Common myeloid progenitor, CD34-positive (primary cell): ENCODE measurements at regions not wholly inside any gene's neighbourhood (a gene's known extent, or its start where the extent isn't known, plus 50 kb on each side); places are given as distances from the start of the nearest gene placed in this dataset.

ENCODE experiments used
- CTCF ChIA-PET: fragments of 350-600 bp; sonication (Branson Sonifier 250); formaldehyde crosslinking; loops from one replicate; lab custom pipeline; 2021; ENCODE audit warnings: antibody characterized with exemption; lab: Charles Lee
- POLR2A ChIA-PET: fragments of 350-600 bp; sonication (Branson Sonifier 250); formaldehyde crosslinking; loops from one replicate; lab custom pipeline; 2021; ENCODE audit warnings: antibody characterized with exemption; lab: Charles Lee
- DNase-seq, 3 donors: peaks; one replicate each; pipeline versions ENCODE4 v3.0.0 to v3.0.0-alpha.2; 2013
- H3K27ac ChIP-seq, 2 experiments: 1 replicate in 1 of 2; 2 replicates in 1 of 2; pipeline ENCODE4 v1.7.0; 2013; ENCODE audit warnings: inconsistent platforms in 2 of 2, low read length in 2 of 2, mild to moderate bottlenecking in 2 of 2, low read depth in 1 of 2, moderate library complexity in 1 of 2; ENCODE audit not compliant: severe bottlenecking in 2 of 2, insufficient read depth in 1 of 2, poor library complexity in 1 of 2
- H3K27me3 ChIP-seq, 5 experiments: replicated peaks in 2 of 5; 1 replicate in 3 of 5; 2 replicates in 2 of 5; pipeline versions ENCODE4 v1.6.1 to v1.7.0; 2013; ENCODE audit warnings: low read length in 4 of 5, mild to moderate bottlenecking in 2 of 5, moderate library complexity in 2 of 5, inconsistent platforms in 1 of 5; ENCODE audit not compliant: insufficient read depth in 5 of 5, control insufficient read depth in 4 of 5
- H3K36me3 ChIP-seq, 4 experiments: 1 replicate in 2 of 4; 2 replicates in 2 of 4; pipeline versions ENCODE4 v1.6.1 to v1.7.0; 2013; ENCODE audit warnings: low read length in 3 of 4, control low read depth in 1 of 4, mild to moderate bottlenecking in 1 of 4; ENCODE audit not compliant: control insufficient read depth in 4 of 4, insufficient read depth in 4 of 4
- H3K4me1 ChIP-seq, 4 experiments: 1 replicate in 3 of 4; 2 replicates in 1 of 4; pipeline versions ENCODE4 v1.6.1 to v1.7.1; 2013; ENCODE audit warnings: low read length in 3 of 4, mild to moderate bottlenecking in 3 of 4, control low read depth in 1 of 4, inconsistent platforms in 1 of 4, moderate library complexity in 1 of 4; ENCODE audit not compliant: control insufficient read depth in 4 of 4, insufficient read depth in 4 of 4; ENCODE audit errors: control extremely low read depth in 1 of 4
- H3K4me3 ChIP-seq, 7 experiments: 1 replicate in 4 of 7; 2 replicates in 3 of 7; pipeline versions ENCODE4 v1.5.1 to v1.7.0; 2013; ENCODE audit warnings: mild to moderate bottlenecking in 7 of 7, low read length in 6 of 7, moderate library complexity in 6 of 7, inconsistent platforms in 2 of 7, low read depth in 2 of 7, control low read depth in 1 of 7; ENCODE audit not compliant: insufficient read depth in 4 of 7, control insufficient read depth in 1 of 7; ENCODE audit errors: extremely low read depth in 1 of 7
- H3K9me3 ChIP-seq, 5 experiments: 1 replicate in 4 of 5; 2 replicates in 1 of 5; pipeline versions ENCODE4 v1.6.1 to v1.7.1; 2013; ENCODE audit warnings: low read length in 4 of 5, mild to moderate bottlenecking in 2 of 5, inconsistent platforms in 1 of 5, low read depth in 1 of 5, moderate library complexity in 1 of 5; ENCODE audit not compliant: control insufficient read depth in 4 of 5, insufficient read depth in 2 of 5; ENCODE audit errors: control extremely low read depth in 1 of 5
- WGBS: methylation state at CpG from one replicate; pipeline ENCODE4 v1.1.5; 2013; ENCODE audit not compliant: insufficient coverage; 5-methylcytosine and 5-hydroxymethylcytosine counted together

- DNase-seq = no peak
- Histone ChIP-seq H3K4me3 (no peak overlapping the region), H3K9me3 (no peaks in the 10 kb centered on the region), H3K27me3 (no peaks in the 10 kb centered on the region), H3K27ac (no peak overlapping the region), H3K4me1 (no peaks in the 10 kb centered on the region), H3K36me3 (no peaks in the 10 kb centered on the region)
- WGBS = no CpG with 5 or more reads among the region's 1 CpG
- ChIA-PET POLR2A (no interaction called here), CTCF (no interaction called here)
Measured at GRCh38 chr10:55353414-55353813, 552.4 kb upstream of the PCDH15 start.

DNA sequence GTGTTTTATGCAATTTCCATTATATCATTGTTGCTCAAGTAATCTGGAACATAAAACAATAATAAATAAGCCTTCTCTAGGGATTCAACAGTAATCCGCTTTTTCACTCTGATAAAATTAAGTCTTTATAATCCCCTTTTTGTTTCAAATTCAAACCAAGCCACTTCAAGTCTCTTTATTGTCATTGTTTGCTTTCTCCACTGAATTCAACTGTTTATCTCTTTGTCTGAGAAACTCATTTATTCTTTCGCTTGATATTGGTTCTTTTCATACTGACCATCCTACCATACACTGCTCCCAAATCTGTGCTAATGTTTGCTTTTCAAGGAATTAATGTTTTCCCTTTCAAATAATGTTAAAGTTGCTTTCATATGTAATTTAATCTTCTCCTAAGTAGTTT lies 550.4 kb upstream of the PCDH15 start:
- no peak for DNase-seq
- Histone ChIP-seq H3K4me3 (no peak overlapping the region), H3K4me1 (no peaks in the 10 kb centered on the region), H3K9me3 (no peaks in the 10 kb centered on the region), H3K27me3 (no peaks in the 10 kb centered on the region), H3K27ac (no peak overlapping the region), H3K36me3 (no peaks in the 10 kb centered on the region)
- POLR2A ChIA-PET = no interaction called here
- WGBS = 89% methylated on average over 1 of the region's 2 CpGs
- CTCF ChIA-PET = no interaction called here

- DNase-seq = no peak
- ChIA-PET CTCF (no interaction called here), POLR2A (no interaction called here)
- Histone ChIP-seq H3K27ac (no peak overlapping the region), H3K9me3 (no peaks in the 10 kb centered on the region), H3K27me3 (no peaks in the 10 kb centered on the region), H3K4me3 (no peak overlapping the region), H3K36me3 (no peaks in the 10 kb centered on the region), H3K4me1 (no peaks in the 10 kb centered on the region)
Measured at GRCh38 chr10:55348534-55348933, 547.5 kb upstream of the PCDH15 start.

DNA sequence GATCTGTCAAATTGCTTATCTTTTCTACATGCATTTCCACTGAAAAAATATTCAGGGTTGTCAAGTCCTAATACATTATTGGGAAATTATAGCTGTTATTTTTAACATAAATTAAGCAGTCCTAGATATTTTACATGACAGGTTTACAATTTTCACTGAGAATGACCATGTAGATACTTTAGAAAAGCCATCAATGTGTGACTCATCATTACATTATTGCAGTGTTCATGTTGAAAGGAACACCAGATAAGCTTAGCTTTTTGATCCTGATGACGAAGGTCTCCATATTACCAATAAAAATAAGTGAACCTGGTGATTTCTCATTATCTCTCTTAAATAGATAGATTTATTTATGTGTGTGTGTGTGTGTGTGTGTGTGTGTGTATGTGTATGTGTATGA lies 529.5 kb upstream of the PCDH15 start:
- no peak for DNase-seq
- WGBS = no CpG with 5 or more reads among the region's 1 CpG
- ChIA-PET POLR2A (no interaction called here), CTCF (no interaction called here)
- Histone ChIP-seq H3K4me3 (no peak overlapping the region), H3K9me3 (no peaks in the 10 kb centered on the region), H3K36me3 (no peaks in the 10 kb centered on the region), H3K27me3 (no peaks in the 10 kb centered on the region), H3K4me1 (no peaks in the 10 kb centered on the region), H3K27ac (no peak overlapping the region)

GRCh38 chr10:55329796-55330195 lies 528.8 kb upstream of the PCDH15 start:
- no peaks in the 10 kb centered on the region for H3K27me3 ChIP-seq
- CTCF ChIA-PET = no interaction called here
- no peaks in the 10 kb centered on the region for H3K9me3 ChIP-seq
- H3K4me1 ChIP-seq = no peaks in the 10 kb centered on the region
- H3K4me3 ChIP-seq = no peak overlapping the region
- POLR2A ChIA-PET = no interaction called here
- DNase-seq = no peak
- H3K27ac ChIP-seq = no peak overlapping the region
- H3K36me3 ChIP-seq = no peaks in the 10 kb centered on the region

DNA sequence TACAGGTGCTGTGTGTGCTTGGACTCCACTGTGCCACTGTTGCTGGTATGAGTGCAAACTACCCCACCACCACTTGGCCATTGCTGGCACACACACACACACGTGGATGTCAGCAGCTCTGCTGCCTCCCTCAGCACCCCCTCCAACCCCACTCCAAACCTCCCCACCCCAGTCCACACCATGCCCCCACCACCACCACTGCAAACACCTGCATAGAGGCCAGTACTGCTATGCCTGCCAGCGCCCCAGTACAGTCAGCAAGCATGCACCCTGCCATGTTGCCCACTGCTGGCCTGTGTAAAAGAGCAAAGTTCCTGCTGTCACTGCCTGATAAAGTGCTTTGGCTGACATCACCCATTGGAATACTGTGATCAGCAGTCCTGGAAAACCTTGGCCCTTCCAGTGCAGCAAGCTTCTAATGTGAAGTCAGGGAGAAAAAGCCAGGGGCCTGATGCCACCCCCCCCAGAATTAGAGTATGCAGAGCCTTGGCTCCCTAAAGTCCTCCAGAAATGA lies 519.2 kb upstream of the PCDH15 start:
- Histone ChIP-seq H3K4me3 (no peak overlapping the region), H3K4me1 (no peaks in the 10 kb centered on the region), H3K27me3 (no peaks in the 10 kb centered on the region), H3K9me3 (no peaks in the 10 kb centered on the region), H3K27ac (no peak overlapping the region), H3K36me3 (no peaks in the 10 kb centered on the region)
- WGBS = 100% methylated on average over 2 of the region's 2 CpGs
- ChIA-PET POLR2A (no interaction called here), CTCF (no interaction called here)
- no peak for DNase-seq

GRCh38 chr10:55311848-55312635 lies 511.0 kb upstream of the PCDH15 start:
- WGBS = no CpG with 5 or more reads among the region's 4 CpGs
- POLR2A ChIA-PET = no interaction called here

More at GRCh38 chr10:55311848-55312635, 511.0 kb upstream of the PCDH15 start:
- Histone ChIP-seq H3K27ac (no peak overlapping the region), H3K27me3 (no peaks in the 10 kb centered on the region), H3K4me1 (no peaks in the 10 kb centered on the region), H3K36me3 (no peaks in the 10 kb centered on the region), H3K9me3 (no peaks in the 10 kb centered on the region), H3K4me3 (no peak overlapping the region)
- DNase-seq = no peak
- CTCF ChIA-PET = no interaction called here
